Stimulated activated CD4-positive, alpha-beta T cell treated with anti-CD3 and anti-CD28 coated beads, TNF-alpha, amount 100 ng/mL, for 4 hours (primary cell): ENCODE measurements at regions not wholly inside any gene's neighbourhood (a gene's known extent, or its start where the extent isn't known, plus 50 kb on each side); places are given as distances from the start of the nearest gene placed in this dataset.

Experiments used
- DNase-seq, 3 experiments: peaks; one replicate each; pipeline ENCODE4 v3.0.0-alpha.2; 2020; ENCODE audit warnings: low read depth in 3 of 3

- no peak for DNase-seq
These were observed 198.9 kb upstream of the RAB6C start for GRCh38 chr2:129780316-129781270.

- no peak for DNase-seq
These were observed 197.5 kb upstream of the RAB6C start for GRCh38 chr2:129781749-129782632.

- no peak for DNase-seq
These were observed 196.9 kb upstream of the RAB6C start for GRCh38 chr2:129782633-129782990.

GRCh38 chr2:129784486-129784885, 195.0 kb upstream of the RAB6C start:
- DNase-seq: no peak

- no peak for DNase-seq
These were observed 187.8 kb upstream of the RAB6C start for GRCh38 chr2:129791712-129792111.

GRCh38 chr2:129793431-129793902, 186.0 kb upstream of the RAB6C start:
- DNase-seq: no peak

GRCh38 chr2:129794116-129794515, 185.3 kb upstream of the RAB6C start:
- DNase-seq: no peak

GRCh38 chr2:129794540-129794939, 184.9 kb upstream of the RAB6C start:
- no peak for DNase-seq

- no peak for DNase-seq
These were observed 183.2 kb upstream of the RAB6C start for GRCh38 chr2:129796225-129796624.

GRCh38 chr2:129796801-129797488, 182.5 kb upstream of the RAB6C start:
- DNase-seq: no peak

GRCh38 chr2:129797489-129798300, 181.8 kb upstream of the RAB6C start:
- DNase-seq: no peak

- no peak for DNase-seq
These were observed 181.2 kb upstream of the RAB6C start for GRCh38 chr2:129798301-129798581.

- DNase-seq: no peak
These were observed 180.8 kb upstream of the RAB6C start for GRCh38 chr2:129798626-129799025.

GRCh38 chr2:129799036-129799958, 180.2 kb upstream of the RAB6C start:
- no peak for DNase-seq

- no peak for DNase-seq
These were observed 179.2 kb upstream of the RAB6C start for GRCh38 chr2:129800285-129800684.

- DNase-seq: no peak
These were observed 178.8 kb upstream of the RAB6C start for GRCh38 chr2:129800686-129801085.

- DNase-seq: no peak
These were observed 177.9 kb upstream of the RAB6C start for GRCh38 chr2:129801575-129801974.

- no peak for DNase-seq
These were observed 177.2 kb upstream of the RAB6C start for GRCh38 chr2:129802290-129802689.

- no peak for DNase-seq
These were observed 176.4 kb upstream of the RAB6C start for GRCh38 chr2:129803032-129803431.

GRCh38 chr2:129803871-129804270, 175.6 kb upstream of the RAB6C start:
- no peak for DNase-seq
